H1 (cell line): ENCODE measurements at regions not wholly inside any gene's neighbourhood (a gene's known extent, or its start where the extent isn't known, plus 50 kb on each side); places are given as distances from the start of the nearest gene placed in this dataset.

Experiments used
- JUN ChIP-seq: IDR thresholded peaks from 2 replicates; pipeline ENCODE4 v1.6.1; 2011; ENCODE audit warnings: low read depth, mild to moderate bottlenecking, improper control_type of control experiment, low read length
- KDM1A ChIP-seq: fragments of 200-600, 300-600 bp; sonication (generic); IDR thresholded peaks from 2 replicates; pipeline ENCODE4 v1.7.1; 2016; ENCODE audit warnings: mild to moderate bottlenecking, low read length, borderline replicate concordance
- KDM4A ChIP-seq: IDR thresholded peaks from one replicate; pipeline ENCODE4 v1.7.1; 2012; ENCODE audit warnings: low read depth, mild to moderate bottlenecking, moderate library complexity, low read length, inconsistent platforms; ENCODE audit not compliant: severe bottlenecking
- NANOG ChIP-seq: IDR thresholded peaks from 2 replicates; pipeline ENCODE4 v1.6.1; 2011; ENCODE audit warnings: low read length, low read depth, mild to moderate bottlenecking, inconsistent platforms; ENCODE audit not compliant: insufficient read depth, poor library complexity, severe bottlenecking
- TAF1 ChIP-seq: IDR thresholded peaks from 2 replicates; pipeline ENCODE4 v1.6.1; 2011; ENCODE audit warnings: mild to moderate bottlenecking, low read depth, low read length
- TF ChIP-seq, protein P1 (sequence below): fragments of 300-600 bp; sonication (generic); IDR thresholded peaks from 2 replicates; pipeline ENCODE4 v1.7.1; 2012; ENCODE audit warnings: low read length, moderate library complexity, mild to moderate bottlenecking, inconsistent platforms; ENCODE audit not compliant: insufficient replicate concordance

DNA sequence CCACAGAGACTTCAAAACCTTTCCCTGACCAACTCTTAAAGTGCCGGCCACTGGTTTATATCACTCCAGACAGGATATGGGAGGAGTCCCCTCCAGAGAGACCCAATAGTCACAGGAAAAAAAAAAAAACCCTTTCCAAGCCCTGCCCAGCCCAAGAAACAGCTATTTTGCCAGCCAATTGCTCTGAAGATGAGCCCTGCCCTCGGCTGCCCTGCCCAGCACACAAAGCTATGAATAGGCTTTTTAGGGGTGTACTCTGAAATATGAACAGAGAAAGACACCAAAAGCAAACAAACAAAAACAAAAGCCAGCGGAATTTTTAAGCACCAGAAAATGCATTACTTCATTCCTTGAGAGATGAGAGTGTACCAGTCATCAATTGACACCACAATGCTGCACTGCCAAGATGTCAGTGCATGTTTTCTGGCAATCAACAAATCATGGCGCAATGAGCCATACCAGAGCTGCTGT lies 275.1 kb downstream of the C6orf118 start (continued):
- TF ChIP-seq, protein P1, sequence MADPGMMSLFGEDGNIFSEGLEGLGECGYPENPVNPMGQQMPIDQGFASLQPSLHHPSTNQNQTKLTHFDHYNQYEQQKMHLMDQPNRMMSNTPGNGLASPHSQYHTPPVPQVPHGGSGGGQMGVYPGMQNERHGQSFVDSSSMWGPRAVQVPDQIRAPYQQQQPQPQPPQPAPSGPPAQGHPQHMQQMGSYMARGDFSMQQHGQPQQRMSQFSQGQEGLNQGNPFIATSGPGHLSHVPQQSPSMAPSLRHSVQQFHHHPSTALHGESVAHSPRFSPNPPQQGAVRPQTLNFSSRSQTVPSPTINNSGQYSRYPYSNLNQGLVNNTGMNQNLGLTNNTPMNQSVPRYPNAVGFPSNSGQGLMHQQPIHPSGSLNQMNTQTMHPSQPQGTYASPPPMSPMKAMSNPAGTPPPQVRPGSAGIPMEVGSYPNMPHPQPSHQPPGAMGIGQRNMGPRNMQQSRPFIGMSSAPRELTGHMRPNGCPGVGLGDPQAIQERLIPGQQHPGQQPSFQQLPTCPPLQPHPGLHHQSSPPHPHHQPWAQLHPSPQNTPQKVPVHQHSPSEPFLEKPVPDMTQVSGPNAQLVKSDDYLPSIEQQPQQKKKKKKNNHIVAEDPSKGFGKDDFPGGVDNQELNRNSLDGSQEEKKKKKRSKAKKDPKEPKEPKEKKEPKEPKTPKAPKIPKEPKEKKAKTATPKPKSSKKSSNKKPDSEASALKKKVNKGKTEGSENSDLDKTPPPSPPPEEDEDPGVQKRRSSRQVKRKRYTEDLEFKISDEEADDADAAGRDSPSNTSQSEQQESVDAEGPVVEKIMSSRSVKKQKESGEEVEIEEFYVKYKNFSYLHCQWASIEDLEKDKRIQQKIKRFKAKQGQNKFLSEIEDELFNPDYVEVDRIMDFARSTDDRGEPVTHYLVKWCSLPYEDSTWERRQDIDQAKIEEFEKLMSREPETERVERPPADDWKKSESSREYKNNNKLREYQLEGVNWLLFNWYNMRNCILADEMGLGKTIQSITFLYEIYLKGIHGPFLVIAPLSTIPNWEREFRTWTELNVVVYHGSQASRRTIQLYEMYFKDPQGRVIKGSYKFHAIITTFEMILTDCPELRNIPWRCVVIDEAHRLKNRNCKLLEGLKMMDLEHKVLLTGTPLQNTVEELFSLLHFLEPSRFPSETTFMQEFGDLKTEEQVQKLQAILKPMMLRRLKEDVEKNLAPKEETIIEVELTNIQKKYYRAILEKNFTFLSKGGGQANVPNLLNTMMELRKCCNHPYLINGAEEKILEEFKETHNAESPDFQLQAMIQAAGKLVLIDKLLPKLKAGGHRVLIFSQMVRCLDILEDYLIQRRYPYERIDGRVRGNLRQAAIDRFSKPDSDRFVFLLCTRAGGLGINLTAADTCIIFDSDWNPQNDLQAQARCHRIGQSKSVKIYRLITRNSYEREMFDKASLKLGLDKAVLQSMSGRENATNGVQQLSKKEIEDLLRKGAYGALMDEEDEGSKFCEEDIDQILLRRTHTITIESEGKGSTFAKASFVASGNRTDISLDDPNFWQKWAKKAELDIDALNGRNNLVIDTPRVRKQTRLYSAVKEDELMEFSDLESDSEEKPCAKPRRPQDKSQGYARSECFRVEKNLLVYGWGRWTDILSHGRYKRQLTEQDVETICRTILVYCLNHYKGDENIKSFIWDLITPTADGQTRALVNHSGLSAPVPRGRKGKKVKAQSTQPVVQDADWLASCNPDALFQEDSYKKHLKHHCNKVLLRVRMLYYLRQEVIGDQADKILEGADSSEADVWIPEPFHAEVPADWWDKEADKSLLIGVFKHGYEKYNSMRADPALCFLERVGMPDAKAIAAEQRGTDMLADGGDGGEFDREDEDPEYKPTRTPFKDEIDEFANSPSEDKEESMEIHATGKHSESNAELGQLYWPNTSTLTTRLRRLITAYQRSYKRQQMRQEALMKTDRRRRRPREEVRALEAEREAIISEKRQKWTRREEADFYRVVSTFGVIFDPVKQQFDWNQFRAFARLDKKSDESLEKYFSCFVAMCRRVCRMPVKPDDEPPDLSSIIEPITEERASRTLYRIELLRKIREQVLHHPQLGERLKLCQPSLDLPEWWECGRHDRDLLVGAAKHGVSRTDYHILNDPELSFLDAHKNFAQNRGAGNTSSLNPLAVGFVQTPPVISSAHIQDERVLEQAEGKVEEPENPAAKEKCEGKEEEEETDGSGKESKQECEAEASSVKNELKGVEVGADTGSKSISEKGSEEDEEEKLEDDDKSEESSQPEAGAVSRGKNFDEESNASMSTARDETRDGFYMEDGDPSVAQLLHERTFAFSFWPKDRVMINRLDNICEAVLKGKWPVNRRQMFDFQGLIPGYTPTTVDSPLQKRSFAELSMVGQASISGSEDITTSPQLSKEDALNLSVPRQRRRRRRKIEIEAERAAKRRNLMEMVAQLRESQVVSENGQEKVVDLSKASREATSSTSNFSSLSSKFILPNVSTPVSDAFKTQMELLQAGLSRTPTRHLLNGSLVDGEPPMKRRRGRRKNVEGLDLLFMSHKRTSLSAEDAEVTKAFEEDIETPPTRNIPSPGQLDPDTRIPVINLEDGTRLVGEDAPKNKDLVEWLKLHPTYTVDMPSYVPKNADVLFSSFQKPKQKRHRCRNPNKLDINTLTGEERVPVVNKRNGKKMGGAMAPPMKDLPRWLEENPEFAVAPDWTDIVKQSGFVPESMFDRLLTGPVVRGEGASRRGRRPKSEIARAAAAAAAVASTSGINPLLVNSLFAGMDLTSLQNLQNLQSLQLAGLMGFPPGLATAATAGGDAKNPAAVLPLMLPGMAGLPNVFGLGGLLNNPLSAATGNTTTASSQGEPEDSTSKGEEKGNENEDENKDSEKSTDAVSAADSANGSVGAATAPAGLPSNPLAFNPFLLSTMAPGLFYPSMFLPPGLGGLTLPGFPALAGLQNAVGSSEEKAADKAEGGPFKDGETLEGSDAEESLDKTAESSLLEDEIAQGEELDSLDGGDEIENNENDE, result no peak
- TF ChIP-seq TAF1 (no peak), KDM1A (no peak), JUN (no peak), KDM4A (no peak), NANOG (no peak)
- TF ChIP-seq, all 59 proteins: peak for 0
